Testis (tissue), 2 donors: ENCODE measurements at regions not wholly inside any gene's neighbourhood (a gene's known extent, or its start where the extent isn't known, plus 50 kb on each side); places are given as distances from the start of the nearest gene placed in this dataset.

ENCODE experiments used
- DNase-seq: peaks from one replicate; pipeline ENCODE4 v3.0.0-alpha.2; 2019
- H3K27ac ChIP-seq, 2 donors: fragments of 200-600 bp; sonication (generic); one replicate each; pipeline ENCODE4 v1.5.1; 2019
- H3K27me3 ChIP-seq: fragments of 200-600 bp; sonication (generic); one replicate; pipeline ENCODE4 v1.5.1; 2019
- H3K36me3 ChIP-seq: fragments of 200-600 bp; sonication (generic); one replicate; pipeline ENCODE4 v1.5.1; 2017; ENCODE audit warnings: low read depth; ENCODE audit errors: missing control alignments
- H3K4me1 ChIP-seq: fragments of 200-600 bp; sonication (generic); one replicate; pipeline ENCODE4 v1.5.1; 2019
- H3K4me3 ChIP-seq, 2 donors: fragments of 200-600 bp; sonication (generic); one replicate each; pipeline ENCODE4 v1.5.1; 2017 to 2019
- H3K9me3 ChIP-seq: fragments of 200-600 bp; sonication (generic); one replicate; pipeline ENCODE4 v1.5.1; 2017
- POLR2A ChIP-seq: fragments of 450-650 bp; IDR thresholded peaks from one replicate; pipeline ENCODE4 v1.6.1; 2017; ENCODE audit warnings: antibody characterized with exemption, mild to moderate bottlenecking, moderate library complexity
- WGBS, 2 donors: methylation state at CpG; one replicate each; pipeline ENCODE4 v1.1.5; 2018; 5-methylcytosine and 5-hydroxymethylcytosine counted together
- intact Hi-C: fragments of 100-400 bp; cut with DNase I; formaldehyde crosslinking; loops from one replicate; pipeline ENCODE4 v1.15.1; 2023; ENCODE audit warnings: low total_unique reads
- TF ChIP-seq, protein P1 (sequence below), 3 experiments: fragments of 450-650 bp in 2 of 3; fragments of 200-600 bp in 1 of 3; sonication (generic) in 1 of 3; IDR thresholded peaks; one replicate each; pipeline ENCODE4 v1.5.1; 2016 to 2019; ENCODE audit warnings: antibody characterized with exemption in 3 of 3, mild to moderate bottlenecking in 2 of 3, moderate library complexity in 1 of 3

DNA sequence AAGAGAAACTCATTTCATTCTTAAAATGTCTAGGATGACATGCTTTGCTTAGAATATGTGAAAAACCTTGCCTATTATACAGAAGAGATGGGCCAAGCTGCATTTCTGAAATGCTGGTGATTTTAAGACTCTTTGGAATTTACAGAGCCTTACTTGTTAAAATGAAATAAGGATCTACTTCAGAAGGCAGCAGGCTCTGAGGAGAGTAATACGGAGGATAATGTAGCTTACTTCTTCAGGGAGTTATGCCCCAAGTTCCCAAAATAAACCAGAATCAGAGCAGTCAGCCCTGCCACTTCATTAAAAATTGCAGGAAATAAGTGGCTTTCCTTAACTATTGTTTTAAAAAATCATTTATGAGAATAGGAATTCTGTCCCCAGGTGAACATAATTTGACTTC, 1000.3 kb upstream of the RAG2 start:
- intact Hi-C loops, result no loop called here
- 61 to 83% methylated on average over 1 of the region's 1 CpG for WGBS, 2 donors
- Histone ChIP-seq H3K27ac (no peak overlapping the region), H3K27me3 (no peaks in the 10 kb centered on the region), H3K4me3 (no peak overlapping the region), H3K36me3 (no peaks in the 10 kb centered on the region), H3K4me1 (no peaks in the 10 kb centered on the region), H3K9me3 (no peaks in the 10 kb centered on the region)
- DNase-seq, result no peak
- TF ChIP-seq, protein P1, sequence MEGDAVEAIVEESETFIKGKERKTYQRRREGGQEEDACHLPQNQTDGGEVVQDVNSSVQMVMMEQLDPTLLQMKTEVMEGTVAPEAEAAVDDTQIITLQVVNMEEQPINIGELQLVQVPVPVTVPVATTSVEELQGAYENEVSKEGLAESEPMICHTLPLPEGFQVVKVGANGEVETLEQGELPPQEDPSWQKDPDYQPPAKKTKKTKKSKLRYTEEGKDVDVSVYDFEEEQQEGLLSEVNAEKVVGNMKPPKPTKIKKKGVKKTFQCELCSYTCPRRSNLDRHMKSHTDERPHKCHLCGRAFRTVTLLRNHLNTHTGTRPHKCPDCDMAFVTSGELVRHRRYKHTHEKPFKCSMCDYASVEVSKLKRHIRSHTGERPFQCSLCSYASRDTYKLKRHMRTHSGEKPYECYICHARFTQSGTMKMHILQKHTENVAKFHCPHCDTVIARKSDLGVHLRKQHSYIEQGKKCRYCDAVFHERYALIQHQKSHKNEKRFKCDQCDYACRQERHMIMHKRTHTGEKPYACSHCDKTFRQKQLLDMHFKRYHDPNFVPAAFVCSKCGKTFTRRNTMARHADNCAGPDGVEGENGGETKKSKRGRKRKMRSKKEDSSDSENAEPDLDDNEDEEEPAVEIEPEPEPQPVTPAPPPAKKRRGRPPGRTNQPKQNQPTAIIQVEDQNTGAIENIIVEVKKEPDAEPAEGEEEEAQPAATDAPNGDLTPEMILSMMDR (IDR thresholded peaks at IDR 0.05), result no peak
- no peak for TF ChIP-seq POLR2A

DNA sequence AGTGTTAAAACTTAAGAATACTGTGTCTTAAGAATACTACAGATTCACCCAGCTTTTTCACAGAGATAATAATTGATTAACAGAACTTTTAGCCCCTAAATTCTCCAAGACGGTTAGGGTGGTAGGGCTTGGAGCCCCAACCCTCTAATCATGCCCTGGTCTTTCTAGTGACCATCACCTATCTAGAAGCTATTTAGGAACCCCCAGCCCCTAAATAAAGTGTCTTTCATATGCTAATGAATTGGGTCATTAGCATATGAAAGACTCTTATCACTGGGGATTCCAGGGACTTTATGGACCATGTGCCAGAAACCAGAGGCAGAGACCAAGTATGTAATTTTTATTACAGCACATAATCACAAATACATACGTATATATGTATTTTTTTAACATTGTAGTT, 999.7 kb upstream of the RAG2 start:
- WGBS, 2 donors, result 69 to 78% methylated on average over 2 of the region's 2 CpGs
- Histone ChIP-seq H3K27me3 (no peaks in the 10 kb centered on the region), H3K9me3 (no peaks in the 10 kb centered on the region), H3K27ac (no peak overlapping the region), H3K36me3 (no peaks in the 10 kb centered on the region), H3K4me3 (no peak overlapping the region), H3K4me1 (no peaks in the 10 kb centered on the region)
- intact Hi-C loops, result no loop called here
- no peak for TF ChIP-seq POLR2A
- TF ChIP-seq, protein P1 (IDR thresholded peaks at IDR 0.05), result no peak
- no peak for DNase-seq

DNA sequence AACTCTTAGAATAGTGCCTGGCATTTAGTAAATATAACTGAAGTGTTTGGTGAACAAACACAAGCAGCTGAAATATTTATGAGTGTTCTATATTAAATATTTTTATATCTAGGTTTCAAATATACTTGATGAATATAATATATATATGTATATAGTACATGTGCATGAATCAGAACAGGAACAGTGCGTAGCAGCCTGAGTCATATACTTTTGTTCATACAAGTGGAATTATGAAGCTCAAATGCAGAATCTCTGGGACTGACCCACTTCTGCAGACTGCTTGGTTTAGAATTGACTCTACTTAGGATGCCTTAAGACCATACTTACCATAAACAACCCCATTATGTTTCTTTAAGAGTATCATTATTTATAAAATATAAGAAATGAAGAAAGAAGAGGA, 997.8 kb upstream of the RAG2 start:
- DNase-seq, result no peak
- Histone ChIP-seq H3K27me3 (no peaks in the 10 kb centered on the region), H3K4me3 (no peak overlapping the region), H3K36me3 (no peaks in the 10 kb centered on the region), H3K4me1 (no peaks in the 10 kb centered on the region), H3K27ac (no peak overlapping the region), H3K9me3 (no peaks in the 10 kb centered on the region)
- 54 to 95% methylated on average over 1 of the region's 1 CpG for WGBS, 2 donors
- intact Hi-C loops, result no loop called here
- TF ChIP-seq, protein P1 (IDR thresholded peaks at IDR 0.05), result no peak

DNA sequence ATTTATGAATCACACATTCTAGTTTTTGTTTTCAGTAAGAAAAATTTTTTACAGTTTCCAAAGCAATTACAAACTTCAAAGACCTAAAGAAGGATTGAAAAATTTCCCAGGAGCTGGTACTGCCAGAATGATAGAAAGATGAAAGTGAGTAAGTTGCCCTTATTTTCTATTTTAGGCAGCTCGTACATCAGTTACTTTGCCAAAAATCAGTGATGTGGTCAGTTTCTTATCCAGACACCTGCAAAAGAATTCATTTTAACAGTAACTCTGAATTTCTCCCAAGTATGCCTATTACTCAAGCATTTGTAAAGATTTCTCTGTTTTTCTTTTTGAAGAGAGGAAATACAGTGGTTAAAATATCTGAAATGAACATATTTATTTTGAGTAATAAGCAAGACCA, 976.3 kb upstream of the RAG2 start:
- TF ChIP-seq POLR2A, result no peak
- TF ChIP-seq, protein P1 (IDR thresholded peaks at IDR 0.05), result no peak

DNA sequence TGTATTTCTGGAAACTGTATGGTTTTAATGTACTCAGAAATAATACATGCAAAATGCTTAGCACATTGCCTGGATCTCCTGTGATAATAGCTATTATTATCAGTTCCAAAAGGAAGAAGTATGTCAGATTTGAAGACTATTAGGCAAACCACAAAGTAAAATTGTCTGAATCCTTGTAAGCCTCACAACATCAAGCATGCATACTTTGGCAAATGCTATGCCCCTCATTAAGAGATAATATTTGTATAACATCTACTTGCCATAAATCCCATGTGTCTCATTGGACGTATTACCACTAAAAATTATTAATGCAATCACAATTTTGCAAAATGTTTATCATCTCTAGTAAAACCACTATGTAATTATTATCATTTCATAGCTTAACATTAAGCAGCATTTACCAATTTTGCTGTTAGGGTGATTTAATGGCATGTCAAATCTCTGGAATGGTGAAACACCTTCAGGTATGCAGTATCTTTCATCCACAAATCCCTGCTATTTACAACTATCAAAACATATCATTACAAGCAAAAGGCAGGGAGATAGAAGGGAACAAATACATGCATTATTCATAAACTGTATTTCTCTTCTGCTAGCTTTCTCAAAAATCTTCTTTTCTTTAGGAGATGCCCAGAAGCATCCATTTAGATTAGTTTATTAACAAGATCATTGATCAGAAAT, 974.6 kb upstream of the RAG2 start:
- no peak overlapping the region for H3K27ac ChIP-seq
- H3K4me1 ChIP-seq, result no peaks in the 10 kb centered on the region
- intact Hi-C loops, result no loop called here
- no peaks in the 10 kb centered on the region for H3K36me3 ChIP-seq
- no peak overlapping the region for H3K4me3 ChIP-seq
- TF ChIP-seq, protein P1 (IDR thresholded peaks at IDR 0.05), result no peak
- TF ChIP-seq POLR2A, result no peak
- no peaks in the 10 kb centered on the region for H3K9me3 ChIP-seq
- DNase-seq, result no peak
- H3K27me3 ChIP-seq, result no peaks in the 10 kb centered on the region
- WGBS, 2 donors, result 48 to 56% methylated on average over 1 of the region's 1 CpG

More for the DNA sequence above, 976.3 kb upstream of the RAG2 start:
- no peak for DNase-seq
- intact Hi-C loops, result no loop called here
- 68 to 77% methylated on average over 1 of the region's 1 CpG for WGBS, 2 donors
- Histone ChIP-seq H3K36me3 (no peaks in the 10 kb centered on the region), H3K9me3 (no peaks in the 10 kb centered on the region), H3K4me3 (no peak overlapping the region), H3K27me3 (no peaks in the 10 kb centered on the region), H3K4me1 (no peaks in the 10 kb centered on the region), H3K27ac (no peak overlapping the region)
